ENCODE measurements at regions not wholly inside any gene's neighbourhood (a gene's known extent, or its start where the extent isn't known, plus 50 kb on each side); places are given as distances from the start of the nearest gene placed in this dataset.

DNA sequence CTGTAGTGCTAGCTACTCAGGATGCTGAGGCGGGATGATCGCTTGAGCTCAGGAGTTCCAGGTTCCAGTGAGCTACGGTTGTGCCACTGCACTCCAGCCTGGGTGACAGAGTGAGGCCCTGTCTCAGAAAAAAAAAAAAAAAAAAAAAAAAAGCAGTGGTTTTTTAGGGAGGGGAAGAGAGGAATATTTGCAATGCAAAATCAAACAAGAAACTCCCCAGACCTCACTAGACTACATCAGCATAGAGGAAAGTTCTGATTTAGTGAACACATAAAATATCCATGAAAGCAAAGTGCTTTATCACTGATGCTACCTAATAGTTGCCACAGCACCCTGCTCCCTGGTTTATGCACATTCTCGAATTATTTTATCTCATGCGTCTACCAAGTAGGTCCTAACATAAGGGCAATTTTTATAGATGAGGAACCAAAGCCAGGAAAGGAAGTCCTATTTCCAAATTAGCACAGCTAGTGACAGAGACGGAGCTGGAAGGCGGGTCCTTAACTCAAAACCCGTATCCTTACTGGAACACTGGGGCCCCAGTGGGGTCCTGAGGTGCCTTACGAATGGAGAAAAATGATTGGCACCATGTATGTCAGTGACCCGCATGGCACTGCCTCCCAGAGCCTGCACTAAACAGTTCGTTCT, 50.7 kb upstream of the GPR157 start:
- H3K4me1 ChIP-seq (ENCODE audit: control insufficient read depth, insufficient read depth, low read length): peaks cover 10% of the 10 kb centered on the region
- no peak overlapping the region for H3K4me3 ChIP-seq (ENCODE audit: low read length)
- H3K27me3 ChIP-seq (ENCODE audit: control insufficient read depth, insufficient read depth, low read length): peaks cover 52% of the 10 kb centered on the region
- 74% methylated on average over 6 of the region's 11 CpGs for WGBS (ENCODE audit: insufficient coverage)
- peak overlapping the region; percentile 42 for H3K27ac ChIP-seq (ENCODE audit: low read length)
- no peaks in the 10 kb centered on the region for H3K9me3 ChIP-seq (replicated peaks; ENCODE audit: control insufficient read depth, low read depth, low read length)
- DNase-seq: no peak
- no peaks in the 10 kb centered on the region for H3K36me3 ChIP-seq (ENCODE audit: control insufficient read depth, insufficient read depth, low read length)

DNA sequence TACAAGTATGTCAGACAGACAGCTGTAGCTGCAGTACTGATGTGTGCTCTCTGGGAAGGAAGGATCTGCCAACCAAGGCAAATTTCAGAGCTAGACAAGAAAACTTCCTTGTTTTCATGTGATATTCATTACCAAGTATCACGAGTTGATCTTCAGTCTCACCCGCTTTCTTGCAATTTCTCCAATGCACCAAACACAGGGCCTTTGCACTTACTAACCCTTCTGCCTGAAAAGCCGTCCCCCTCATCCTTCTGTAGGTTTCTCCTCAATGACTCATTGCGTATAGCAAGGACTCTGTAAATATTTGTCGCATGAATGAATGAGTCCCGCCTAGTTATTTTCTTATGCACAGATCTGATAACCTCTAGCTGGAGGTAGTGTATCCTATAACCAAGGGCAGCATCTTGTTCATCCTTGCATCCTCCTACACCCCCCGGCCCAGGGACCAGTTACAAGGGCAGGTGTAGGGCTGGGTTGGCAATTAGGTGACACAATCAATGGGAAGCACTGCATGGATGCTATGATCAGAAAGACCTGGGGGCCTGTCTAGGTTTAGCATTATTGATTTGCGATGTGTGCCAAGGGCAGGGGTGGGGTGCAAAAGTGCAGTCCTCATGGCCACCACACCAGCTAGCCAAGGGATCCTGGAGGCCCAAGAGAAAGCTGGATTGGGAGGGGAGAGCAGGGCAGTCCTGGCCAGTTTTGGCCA, 51.4 kb upstream of the GPR157 start:
- Histone ChIP-seq H3K27ac (ENCODE audit: low read length) (no peak overlapping the region), H3K27me3 (ENCODE audit: control insufficient read depth, insufficient read depth, low read length) (peaks cover 54% of the 10 kb centered on the region), H3K36me3 (ENCODE audit: control insufficient read depth, insufficient read depth, low read length) (no peaks in the 10 kb centered on the region), H3K4me1 (ENCODE audit: control insufficient read depth, insufficient read depth, low read length) (peaks cover 10% of the 10 kb centered on the region), H3K9me3 (replicated peaks; ENCODE audit: control insufficient read depth, low read depth, low read length) (no peaks in the 10 kb centered on the region), H3K4me3 (ENCODE audit: low read length) (no peak overlapping the region)
- DNase-seq: peak; percentile 46
- WGBS (ENCODE audit: insufficient coverage): 88% methylated on average over 2 of the region's 8 CpGs

DNA sequence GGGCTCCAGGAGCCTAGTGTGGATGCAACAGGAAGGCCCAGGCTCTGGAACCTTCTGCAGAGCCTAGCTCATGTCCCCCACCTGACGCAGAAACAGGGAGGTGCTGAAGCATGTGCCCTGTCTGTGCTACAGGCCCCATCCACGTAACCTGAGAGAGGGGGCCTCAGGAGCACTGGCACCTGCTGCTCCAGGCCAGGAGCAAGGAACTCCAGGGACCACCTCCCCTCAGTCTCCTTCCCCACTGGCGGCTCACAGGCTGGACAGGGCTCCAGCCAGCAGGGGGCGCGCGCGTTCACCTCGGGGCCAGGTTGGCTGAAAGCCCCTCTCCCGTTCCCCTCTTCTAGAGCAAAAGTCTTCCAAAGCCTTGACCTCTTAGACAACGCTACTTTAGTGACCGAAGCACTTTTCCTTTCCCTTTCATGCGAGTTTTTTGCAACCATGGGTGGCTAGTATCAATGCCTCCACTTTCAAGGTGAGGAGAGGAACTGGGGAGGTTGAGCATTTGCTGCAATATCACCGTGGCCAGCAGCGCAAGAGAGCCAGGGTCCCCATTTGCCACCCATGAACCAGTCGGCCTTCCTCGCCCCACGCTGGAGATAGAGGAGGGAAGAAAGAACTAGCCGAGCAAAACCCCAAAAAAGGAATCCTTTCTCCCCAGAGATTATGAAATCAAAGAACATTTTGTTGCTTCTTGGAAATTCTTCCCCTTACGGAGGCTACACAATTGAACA, 52.4 kb upstream of the GPR157 start:
- peaks cover 10% of the 10 kb centered on the region for H3K4me1 ChIP-seq (ENCODE audit: control insufficient read depth, insufficient read depth, low read length)
- peak; percentile 42 for DNase-seq
- H3K27ac ChIP-seq (ENCODE audit: low read length): no peak overlapping the region
- WGBS (ENCODE audit: insufficient coverage): 18% methylated on average over 9 of the region's 19 CpGs
- H3K9me3 ChIP-seq (replicated peaks; ENCODE audit: control insufficient read depth, low read depth, low read length): no peaks in the 10 kb centered on the region
- no peak overlapping the region for H3K4me3 ChIP-seq (ENCODE audit: low read length)
- peaks cover 57% of the 10 kb centered on the region for H3K27me3 ChIP-seq (ENCODE audit: control insufficient read depth, insufficient read depth, low read length)
- H3K36me3 ChIP-seq (ENCODE audit: control insufficient read depth, insufficient read depth, low read length): no peaks in the 10 kb centered on the region

DNA sequence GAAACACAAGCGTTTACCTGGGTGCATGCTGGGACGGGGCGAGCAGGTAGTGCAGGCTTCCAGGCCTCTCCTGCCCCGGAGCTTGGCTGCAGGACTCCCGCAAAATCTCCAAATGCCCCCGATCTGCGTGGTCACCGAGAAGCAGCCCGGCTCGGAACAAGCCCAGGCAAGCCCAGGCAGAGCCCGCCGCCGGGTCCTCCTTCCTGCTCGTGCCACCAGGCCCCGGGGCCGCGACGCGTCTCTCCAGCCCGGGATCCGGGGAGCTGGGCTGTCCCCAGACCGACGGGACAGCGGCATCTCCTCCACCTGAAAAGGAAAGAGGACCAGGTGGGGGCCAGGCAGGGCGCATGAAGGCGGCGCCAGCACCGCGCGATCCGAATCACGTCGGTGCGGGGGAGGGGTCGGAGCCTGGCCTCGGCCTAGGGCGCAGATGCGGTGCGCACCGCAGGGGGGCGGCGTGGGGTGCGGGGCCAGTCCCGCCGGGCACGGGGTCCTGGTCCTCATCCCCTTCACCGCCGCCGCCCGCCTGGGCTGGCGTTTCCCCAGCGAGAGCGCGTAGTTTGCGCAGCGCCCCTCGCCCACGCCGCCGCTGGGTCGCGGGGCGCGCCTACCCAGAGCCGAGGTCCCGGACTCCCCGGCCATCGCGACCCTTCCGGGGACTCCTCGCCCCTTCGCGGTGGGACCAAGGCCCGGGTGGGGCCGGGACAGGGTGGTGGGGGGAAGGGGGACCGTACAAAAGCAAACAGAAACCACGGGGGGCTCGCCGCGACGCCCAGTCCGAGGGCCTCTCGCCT, 52.4 kb upstream of the H6PD start:
- H3K36me3 ChIP-seq (ENCODE audit: control insufficient read depth, insufficient read depth, low read length): no peaks in the 10 kb centered on the region
- H3K4me1 ChIP-seq (ENCODE audit: control insufficient read depth, insufficient read depth, low read length): peaks cover 10% of the 10 kb centered on the region
- peak overlapping the region; percentile 42 for H3K4me3 ChIP-seq (ENCODE audit: low read length)
- peaks cover 57% of the 10 kb centered on the region for H3K27me3 ChIP-seq (ENCODE audit: control insufficient read depth, insufficient read depth, low read length)
- 1% methylated on average over 80 of the region's 83 CpGs for WGBS (ENCODE audit: insufficient coverage)
- H3K9me3 ChIP-seq (replicated peaks; ENCODE audit: control insufficient read depth, low read depth, low read length): no peaks in the 10 kb centered on the region
- no peak for DNase-seq
- H3K27ac ChIP-seq (ENCODE audit: low read length): no peak overlapping the region

DNA sequence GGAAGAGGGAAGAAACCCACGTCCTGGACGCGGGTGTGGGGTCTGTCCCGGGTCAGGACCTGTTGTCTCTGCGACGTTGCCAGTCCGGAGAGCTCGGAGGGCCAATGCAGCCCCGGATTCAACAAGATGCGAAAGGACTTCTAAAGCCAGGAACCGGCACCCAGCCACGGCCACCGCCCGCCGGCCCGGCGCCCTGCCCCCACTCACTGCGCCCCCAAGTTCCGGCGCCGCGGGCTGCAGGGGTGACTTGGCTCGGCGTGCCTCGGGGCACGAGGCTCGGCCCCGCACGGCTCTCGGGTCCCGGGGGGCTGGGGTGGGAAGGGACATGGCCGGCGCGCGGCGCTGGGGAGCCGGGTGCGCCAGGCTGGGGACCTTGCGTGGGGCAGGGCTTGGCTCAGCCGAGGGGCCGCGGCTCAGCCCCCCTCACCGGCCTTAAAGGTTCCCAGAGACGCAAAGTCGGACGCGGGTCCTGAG, 51.8 kb upstream of the H6PD start:
- H3K27me3 ChIP-seq (ENCODE audit: control insufficient read depth, insufficient read depth, low read length): peaks cover 59% of the 10 kb centered on the region
- WGBS (ENCODE audit: insufficient coverage): under 1% methylated on average over 47 of the region's 47 CpGs

DNA sequence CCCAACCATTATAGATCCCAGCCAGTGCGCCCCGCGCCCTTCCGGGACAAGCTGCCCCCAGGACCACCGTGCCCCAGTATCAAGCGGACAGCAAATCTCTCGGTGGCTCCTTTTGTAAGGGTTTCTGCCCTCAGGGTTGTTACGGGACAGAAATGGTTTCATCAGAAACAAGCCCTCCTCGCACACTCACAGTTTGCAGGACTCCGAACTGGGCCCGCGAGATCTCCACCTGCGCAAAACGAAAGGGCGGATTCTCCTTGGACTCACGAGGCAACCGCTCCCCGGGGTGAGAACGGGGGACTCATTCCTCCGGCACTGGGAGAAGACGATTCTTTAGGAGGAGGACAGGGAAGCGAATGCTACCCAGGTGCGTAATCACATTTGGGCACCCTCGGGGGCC, 51.1 kb upstream of the H6PD start:
- H3K27ac ChIP-seq (ENCODE audit: low read length): no peak overlapping the region
- H3K9me3 ChIP-seq (replicated peaks; ENCODE audit: control insufficient read depth, low read depth, low read length): no peaks in the 10 kb centered on the region
- peaks cover 10% of the 10 kb centered on the region for H3K4me1 ChIP-seq (ENCODE audit: control insufficient read depth, insufficient read depth, low read length)
- DNase-seq: no peak
- WGBS (ENCODE audit: insufficient coverage): 8% methylated on average over 16 of the region's 24 CpGs
- H3K36me3 ChIP-seq (ENCODE audit: control insufficient read depth, insufficient read depth, low read length): no peaks in the 10 kb centered on the region
- H3K4me3 ChIP-seq (ENCODE audit: low read length): no peak overlapping the region
- peaks cover 59% of the 10 kb centered on the region for H3K27me3 ChIP-seq (ENCODE audit: control insufficient read depth, insufficient read depth, low read length)

More for the DNA sequence above, 51.8 kb upstream of the H6PD start:
- no peaks in the 10 kb centered on the region for H3K36me3 ChIP-seq (ENCODE audit: control insufficient read depth, insufficient read depth, low read length)
- H3K27ac ChIP-seq (ENCODE audit: low read length): no peak overlapping the region
- H3K4me3 ChIP-seq (ENCODE audit: low read length): peak overlapping the region; percentile 42
- no peaks in the 10 kb centered on the region for H3K9me3 ChIP-seq (replicated peaks; ENCODE audit: control insufficient read depth, low read depth, low read length)
- DNase-seq: no peak
- peaks cover 10% of the 10 kb centered on the region for H3K4me1 ChIP-seq (ENCODE audit: control insufficient read depth, insufficient read depth, low read length)

DNA sequence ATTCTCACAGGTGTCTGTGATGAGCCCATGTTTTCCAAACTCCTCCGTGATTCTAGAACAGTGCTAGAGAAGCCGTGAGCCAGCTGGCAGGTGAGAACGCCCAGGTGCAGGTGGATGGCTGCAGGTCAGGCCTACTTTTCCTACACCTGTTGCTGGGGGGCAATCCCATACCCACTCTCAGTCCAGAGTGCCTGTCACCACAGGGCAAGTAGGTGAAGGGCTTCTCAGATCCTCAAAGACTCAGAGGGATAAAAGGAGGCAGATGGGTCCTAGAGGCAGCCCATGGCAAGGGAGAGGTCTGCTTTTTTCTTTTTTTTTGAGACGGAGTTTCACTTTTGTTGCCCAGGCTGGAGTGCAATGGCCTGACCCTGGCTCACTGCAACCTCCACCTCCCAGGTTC, 50.7 kb upstream of the H6PD start:
- no peaks in the 10 kb centered on the region for H3K9me3 ChIP-seq (replicated peaks; ENCODE audit: control insufficient read depth, low read depth, low read length)
- H3K4me3 ChIP-seq (ENCODE audit: low read length): no peak overlapping the region
- peaks cover 57% of the 10 kb centered on the region for H3K27me3 ChIP-seq (ENCODE audit: control insufficient read depth, insufficient read depth, low read length)
- 0% methylated on average over 1 of the region's 4 CpGs for WGBS (ENCODE audit: insufficient coverage)
- no peak overlapping the region for H3K27ac ChIP-seq (ENCODE audit: low read length)
- no peak for DNase-seq
- no peaks in the 10 kb centered on the region for H3K36me3 ChIP-seq (ENCODE audit: control insufficient read depth, insufficient read depth, low read length)
- H3K4me1 ChIP-seq (ENCODE audit: control insufficient read depth, insufficient read depth, low read length): peaks cover 10% of the 10 kb centered on the region

DNA sequence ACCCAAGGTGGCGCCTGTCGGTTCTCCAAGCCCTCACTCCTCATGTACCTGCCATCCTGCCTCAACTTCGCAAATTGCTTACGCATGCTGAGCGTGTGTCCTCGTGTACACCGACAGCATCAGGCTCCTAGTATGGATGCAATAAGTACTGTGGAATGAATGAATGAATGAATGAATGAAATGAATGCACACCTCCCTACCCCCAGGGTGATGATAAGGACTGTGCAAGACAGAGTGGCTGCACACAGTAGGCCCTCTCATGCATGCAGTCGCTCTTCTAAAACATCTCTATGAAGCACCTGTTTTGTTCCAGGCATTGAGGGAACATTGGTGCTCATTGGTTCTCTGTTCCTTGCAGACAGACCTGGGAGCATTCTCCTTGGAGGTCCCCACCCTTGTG, 49.8 kb upstream of the H6PD start:
- H3K36me3 ChIP-seq (ENCODE audit: control insufficient read depth, insufficient read depth, low read length): no peaks in the 10 kb centered on the region
- peaks cover 54% of the 10 kb centered on the region for H3K27me3 ChIP-seq (ENCODE audit: control insufficient read depth, insufficient read depth, low read length)
- WGBS (ENCODE audit: insufficient coverage): 86% methylated on average over 1 of the region's 8 CpGs
- DNase-seq: no peak
- no peak overlapping the region for H3K27ac ChIP-seq (ENCODE audit: low read length)
- H3K4me1 ChIP-seq (ENCODE audit: control insufficient read depth, insufficient read depth, low read length): peaks cover 10% of the 10 kb centered on the region
- no peak overlapping the region for H3K4me3 ChIP-seq (ENCODE audit: low read length)
- no peaks in the 10 kb centered on the region for H3K9me3 ChIP-seq (replicated peaks; ENCODE audit: control insufficient read depth, low read depth, low read length)

Data from muscle of leg (tissue), 3 donors.